ENCODE measurements at regions not wholly inside any gene's neighbourhood (a gene's known extent, or its start where the extent isn't known, plus 50 kb on each side); places are given as distances from the start of the nearest gene placed in this dataset.

DNA sequence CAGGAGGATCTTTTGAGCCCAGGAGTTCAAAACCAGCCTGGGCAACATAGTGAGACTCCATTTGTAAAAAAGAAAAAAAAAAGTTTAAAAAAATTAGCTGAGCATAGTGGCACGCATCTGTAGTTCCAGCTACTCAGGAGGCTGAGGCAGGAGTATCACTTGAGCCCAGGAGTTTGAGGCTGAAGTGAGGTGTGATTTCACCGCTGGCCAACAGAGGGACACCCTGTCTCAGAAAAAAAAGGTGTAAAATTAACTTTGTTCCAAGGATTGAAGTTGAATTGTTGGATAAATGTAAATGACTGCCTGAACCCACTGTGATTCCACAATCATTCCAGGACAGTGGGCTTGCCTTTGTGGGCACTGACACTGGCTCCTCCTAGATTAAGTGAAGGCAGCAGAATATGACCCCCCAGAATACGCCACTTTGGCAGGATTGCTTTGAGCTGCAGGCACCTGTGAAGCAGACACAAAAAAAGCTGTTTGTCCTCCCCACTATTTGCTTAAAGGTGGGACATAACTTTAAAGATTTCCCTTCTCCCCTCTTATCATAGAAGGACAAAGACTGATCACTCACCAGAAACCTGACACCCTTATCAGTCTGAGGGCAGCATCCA lies 57.2 kb upstream of the FOXI2 start:
- TF ChIP-seq POLR2AphosphoS5 (IDR thresholded peaks at IDR 0.05; ENCODE audit: low read depth, low read length) (no peak), POU2F2 (IDR thresholded peaks at IDR 0.05; ENCODE audit: low read depth, low read length) (no peak), PAX5 (IDR thresholded peaks at IDR 0.05; ENCODE audit: insufficient read depth, low read length, severe bottlenecking) (no peak), SPI1 (IDR thresholded peaks at IDR 0.05; ENCODE audit: low read depth, low read length) (no peak), TAF1 (IDR thresholded peaks at IDR 0.05; ENCODE audit: low read depth, low read length) (no peak), POLR2A (IDR thresholded peaks at IDR 0.05; ENCODE audit: low read depth, low read length) (no peak)
- DNase-seq (ENCODE audit: insufficient read length, low spot score) (no peak), FAIRE-seq (no peak)
